Keratinocyte (primary cell): ENCODE measurements at regions not wholly inside any gene's neighbourhood (a gene's known extent, or its start where the extent isn't known, plus 50 kb on each side); places are given as distances from the start of the nearest gene placed in this dataset.

ENCODE experiments used
- DNase-seq: peaks from one replicate; pipeline ENCODE4 v3.0.0-alpha.2; 2011; ENCODE audit warnings: low read depth, missing footprints, low spot score
- FAIRE-seq: peaks from 2 replicates; lab custom pipeline; 2011; peaks lifted over from hg19 to GRCh38; lab: Jason Lieb, UNC
- H2AFZ ChIP-seq: 2 replicates; pipeline ENCODE4 v1.6.0; 2012; ENCODE audit warnings: low read length, control low read depth, inconsistent platforms; ENCODE audit not compliant: control insufficient read depth
- H3K27ac ChIP-seq: 2 replicates; pipeline ENCODE4 v1.5.1; 2011; ENCODE audit warnings: low read length; ENCODE audit not compliant: control insufficient read depth, insufficient read depth
- H3K27me3 ChIP-seq: 3 replicates; pipeline ENCODE4 v1.6.0; 2011; ENCODE audit warnings: low read length; ENCODE audit not compliant: control insufficient read depth, insufficient read depth; ENCODE audit errors: extremely low read depth
- H3K36me3 ChIP-seq, 2 experiments: 2 replicates in 1 of 2; 3 replicates in 1 of 2; pipeline ENCODE4 v1.5.1; 2011; ENCODE audit warnings: low read length in 2 of 2, mild to moderate bottlenecking in 1 of 2; ENCODE audit not compliant: control insufficient read depth in 2 of 2, insufficient read depth in 2 of 2; ENCODE audit errors: extremely low read depth in 1 of 2
- H3K4me1 ChIP-seq: 3 replicates; pipeline ENCODE4 v1.5.1; 2011; ENCODE audit warnings: low read length; ENCODE audit not compliant: control insufficient read depth, insufficient read depth; ENCODE audit errors: extremely low read depth
- H3K4me2 ChIP-seq: 3 replicates; pipeline ENCODE4 v1.6.0; 2011; ENCODE audit warnings: low read depth, low read length; ENCODE audit not compliant: control insufficient read depth, insufficient read depth; ENCODE audit errors: extremely low read depth
- H3K4me3 ChIP-seq, 3 experiments: fragments of 200-600 bp in 1 of 3; sonication (generic) in 1 of 3; 2 replicates in 2 of 3; 3 replicates in 1 of 3; pipeline ENCODE4 v1.5.1; 2011 to 2016; ENCODE audit warnings: low read length in 3 of 3, mild to moderate bottlenecking in 3 of 3, control low read depth in 2 of 3, inconsistent platforms in 1 of 3, low read depth in 1 of 3, mixed read lengths in 1 of 3, mixed run types in 1 of 3, moderate library complexity in 1 of 3; ENCODE audit not compliant: control insufficient read depth in 2 of 3, insufficient read depth in 2 of 3; ENCODE audit errors: extremely low read depth in 1 of 3
- H3K79me2 ChIP-seq: 2 replicates; pipeline ENCODE4 v1.6.0; 2012; ENCODE audit warnings: low read length; ENCODE audit not compliant: control insufficient read depth, insufficient read depth
- H3K9ac ChIP-seq: 3 replicates; pipeline ENCODE4 v1.6.0; 2011; ENCODE audit warnings: low read length; ENCODE audit not compliant: control insufficient read depth, insufficient read depth; ENCODE audit errors: extremely low read depth
- H3K9me1 ChIP-seq: 3 replicates; pipeline ENCODE4 v1.6.0; 2011; ENCODE audit warnings: low read length; ENCODE audit not compliant: control insufficient read depth, insufficient read depth; ENCODE audit errors: extremely low read depth
- H3K9me3 ChIP-seq: 2 replicates; pipeline ENCODE4 v1.5.1; 2012; ENCODE audit warnings: low read depth, low read length; ENCODE audit not compliant: control insufficient read depth
- H4K20me1 ChIP-seq: 3 replicates; pipeline ENCODE4 v1.6.0; 2011; ENCODE audit warnings: low read length; ENCODE audit not compliant: control insufficient read depth, insufficient read depth; ENCODE audit errors: extremely low read depth
- CTCF ChIP-seq, 3 experiments: IDR thresholded peaks in 1 of 3; conservative IDR thresholded peaks in 1 of 3; optimal IDR thresholded peaks in 1 of 3; 2 replicates in 2 of 3; 3 replicates in 1 of 3; pipeline versions ENCODE3 to v1.5.1; 2011; ENCODE audit warnings: low read length in 3 of 3, mild to moderate bottlenecking in 3 of 3, moderate library complexity in 2 of 3, control low read depth in 1 of 3, inconsistent platforms in 1 of 3; ENCODE audit not compliant: insufficient read depth in 2 of 3; ENCODE audit errors: extremely low read depth in 1 of 3
- EZH2 ChIP-seq: IDR thresholded peaks from one replicate; pipeline ENCODE4 v1.6.1; 2012; ENCODE audit warnings: inconsistent platforms, mild to moderate bottlenecking, low read length, moderate library complexity
- dilution Hi-C: fragments of 300-500 bp; cut with MboI; formaldehyde crosslinking; loops from one replicate; pipeline ENCODE4 v1.7.0; 2020; ENCODE audit warnings: low sequenced_read_pairs; ENCODE audit not compliant: extremely low pct_ligation_motif_present

GRCh38 chr4:24334906-24335305, 249.4 kb downstream of the DHX15 start:
- Histone ChIP-seq H3K36me3 (no peaks in the 10 kb centered on the region), H3K9ac (no peak overlapping the region), H3K79me2 (no peaks in the 10 kb centered on the region), H3K4me2 (no peak overlapping the region), H4K20me1 (no peaks in the 10 kb centered on the region), H2AFZ (no peak overlapping the region), H3K4me1 (no peaks in the 10 kb centered on the region), H3K27ac (no peak overlapping the region), H3K9me3 (no peaks in the 10 kb centered on the region), H3K9me1 (no peaks in the 10 kb centered on the region), H3K4me3 (no peak overlapping the region), H3K27me3 (no peaks in the 10 kb centered on the region)
- FAIRE-seq (no peak), DNase-seq (no peak)
- no peak for TF ChIP-seq EZH2
- no peak for TF ChIP-seq CTCF (optimal IDR thresholded peaks at IDR 0.05 in 1 of 3, IDR thresholded peaks at IDR 0.05 in 1 of 3, conservative IDR thresholded peaks at IDR 0.05 in 1 of 3; ENCODE audit: extremely low read depth in 1 of 3, insufficient read depth in 2 of 3, low read length in 3 of 3)
- dilution Hi-C loops: no loop called here

- Histone ChIP-seq H3K27ac (no peak overlapping the region), H3K9me3 (no peaks in the 10 kb centered on the region), H3K27me3 (no peaks in the 10 kb centered on the region), H3K36me3 (no peaks in the 10 kb centered on the region), H2AFZ (no peak overlapping the region), H4K20me1 (no peaks in the 10 kb centered on the region), H3K9ac (no peak overlapping the region), H3K9me1 (no peaks in the 10 kb centered on the region), H3K4me3 (no peak overlapping the region), H3K4me2 (no peak overlapping the region), H3K79me2 (no peaks in the 10 kb centered on the region), H3K4me1 (no peaks in the 10 kb centered on the region)
- DNase-seq (no peak), FAIRE-seq (no peak)
- TF ChIP-seq CTCF (optimal IDR thresholded peaks at IDR 0.05 in 1 of 3, IDR thresholded peaks at IDR 0.05 in 1 of 3, conservative IDR thresholded peaks at IDR 0.05 in 1 of 3; ENCODE audit: extremely low read depth in 1 of 3, insufficient read depth in 2 of 3, low read length in 3 of 3) (no peak), EZH2 (no peak)
- dilution Hi-C loops: no loop called here
These were observed 253.8 kb downstream of the DHX15 start for GRCh38 chr4:24330573-24330972.
